ENCODE measurements at regions not wholly inside any gene's neighbourhood (a gene's known extent, or its start where the extent isn't known, plus 50 kb on each side); places are given as distances from the start of the nearest gene placed in this dataset.

DNA sequence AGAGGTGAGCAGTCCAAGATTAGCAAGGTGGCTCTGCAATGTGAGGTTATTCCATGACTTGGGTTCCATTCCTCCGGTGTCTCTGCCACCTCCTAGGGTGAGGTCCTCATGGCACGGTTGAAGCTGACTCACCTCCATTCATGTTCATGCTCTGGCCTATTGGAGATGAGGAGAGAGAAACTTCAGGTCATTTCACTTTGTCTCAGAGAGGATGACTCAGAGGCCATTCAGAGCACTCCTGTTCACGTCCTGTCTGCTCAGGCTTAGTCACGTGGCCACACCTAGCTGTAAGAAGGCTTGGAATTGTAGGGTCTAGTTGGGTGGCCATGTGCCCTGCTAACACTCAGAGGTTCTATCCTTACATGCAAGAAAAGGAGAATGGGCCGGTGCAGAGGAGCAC is 67.5 kb upstream of the MBOAT2 start:
- CTCF ChIA-PET = interaction anchor here (0.7 to 0.8 kb wide), 4 partner anchors 37 to 1799 kb away, joined by 3 to 6 read pairs (median 5); no protein-coding TSS in a partner anchor

GRCh38 chr2:9069543-9069942 is 66.1 kb upstream of the MBOAT2 start:
- H3K4me3 Mint-ChIP-seq (ENCODE audit: low read depth, unreplicated experiment) = no peak overlapping the region
- no peak for DNase-seq
- no peaks in the 10 kb centered on the region for H3K27me3 Mint-ChIP-seq (ENCODE audit: unreplicated experiment)
- intact Hi-C loops (cut with micrococcal nuclease; ENCODE audit: unreplicated experiment) = no loop called here
- no TSS peak for BruUV-seq (replicated peaks)
- no peak for TF ChIP-seq CTCF (IDR thresholded peaks at IDR 0.05; ENCODE audit: unreplicated experiment)
- peaks cover 18% of the 10 kb centered on the region for H3K4me1 Mint-ChIP-seq (ENCODE audit: low read depth, unreplicated experiment)
- peaks cover 5% of the 10 kb centered on the region for H3K9me3 Mint-ChIP-seq (ENCODE audit: low read depth, unreplicated experiment)
- H3K27ac Mint-ChIP-seq (ENCODE audit: unreplicated experiment) = no peak overlapping the region
- CTCF ChIA-PET = no interaction called here
- peaks cover 5% of the 10 kb centered on the region for H3K36me3 Mint-ChIP-seq (ENCODE audit: insufficient read depth, unreplicated experiment)

More for the DNA sequence above, 67.5 kb upstream of the MBOAT2 start:
- Mint-ChIP-seq H3K4me3 (ENCODE audit: low read depth, unreplicated experiment) (peak overlapping the region; percentile 0), H3K9me3 (ENCODE audit: low read depth, unreplicated experiment) (peaks cover 5% of the 10 kb centered on the region), H3K36me3 (ENCODE audit: insufficient read depth, unreplicated experiment) (peaks cover 5% of the 10 kb centered on the region), H3K4me1 (ENCODE audit: low read depth, unreplicated experiment) (peaks cover 18% of the 10 kb centered on the region), H3K27me3 (ENCODE audit: unreplicated experiment) (no peaks in the 10 kb centered on the region), H3K27ac (ENCODE audit: unreplicated experiment) (peak overlapping the region; percentile 58)
- no TSS peak for BruUV-seq (replicated peaks)
- no peak for TF ChIP-seq CTCF (IDR thresholded peaks at IDR 0.05; ENCODE audit: unreplicated experiment)
- intact Hi-C loops (cut with micrococcal nuclease; ENCODE audit: unreplicated experiment) = no loop called here
- DNase-seq = peak; percentile 64

- intact Hi-C loops (cut with micrococcal nuclease; ENCODE audit: unreplicated experiment) = no loop called here
- no TSS peak for BruUV-seq (replicated peaks)
- CTCF ChIA-PET = no interaction called here
- Mint-ChIP-seq H3K27me3 (ENCODE audit: unreplicated experiment) (no peaks in the 10 kb centered on the region), H3K36me3 (ENCODE audit: insufficient read depth, unreplicated experiment) (no peaks in the 10 kb centered on the region), H3K4me1 (ENCODE audit: low read depth, unreplicated experiment) (peaks cover 5% of the 10 kb centered on the region), H3K4me3 (ENCODE audit: low read depth, unreplicated experiment) (no peak overlapping the region), H3K27ac (ENCODE audit: unreplicated experiment) (no peak overlapping the region), H3K9me3 (ENCODE audit: low read depth, unreplicated experiment) (peaks cover 3% of the 10 kb centered on the region)
- no peak for DNase-seq
- no peak for TF ChIP-seq CTCF (IDR thresholded peaks at IDR 0.05; ENCODE audit: unreplicated experiment)
Measured at GRCh38 chr2:9065901-9066300, 62.4 kb upstream of the MBOAT2 start.

GRCh38 chr2:9063023-9063606 is 59.6 kb upstream of the MBOAT2 start:
- TF ChIP-seq CTCF (IDR thresholded peaks at IDR 0.05; ENCODE audit: unreplicated experiment) = no peak
- no TSS peak for BruUV-seq (replicated peaks)
- no peak overlapping the region for H3K4me3 Mint-ChIP-seq (ENCODE audit: low read depth, unreplicated experiment)
- intact Hi-C loops (cut with micrococcal nuclease; ENCODE audit: unreplicated experiment) = no loop called here
- no peak overlapping the region for H3K27ac Mint-ChIP-seq (ENCODE audit: unreplicated experiment)
- H3K9me3 Mint-ChIP-seq (ENCODE audit: low read depth, unreplicated experiment) = no peaks in the 10 kb centered on the region
- H3K36me3 Mint-ChIP-seq (ENCODE audit: insufficient read depth, unreplicated experiment) = no peaks in the 10 kb centered on the region
- H3K27me3 Mint-ChIP-seq (ENCODE audit: unreplicated experiment) = no peaks in the 10 kb centered on the region
- no peak for DNase-seq
- H3K4me1 Mint-ChIP-seq (ENCODE audit: low read depth, unreplicated experiment) = no peaks in the 10 kb centered on the region
- CTCF ChIA-PET = no interaction called here

Measured in Calu3 (cell line).